IPS-20b (cell line): ENCODE measurements at regions not wholly inside any gene's neighbourhood (a gene's known extent, or its start where the extent isn't known, plus 50 kb on each side); places are given as distances from the start of the nearest gene placed in this dataset.

Experiments used
- H3K27ac ChIP-seq: one replicate; pipeline ENCODE4 v1.5.1; 2013; ENCODE audit warnings: low read length
- H3K27me3 ChIP-seq: 2 replicates; pipeline ENCODE4 v1.6.1; 2013; ENCODE audit warnings: mild to moderate bottlenecking, low read length, inconsistent platforms; ENCODE audit not compliant: insufficient read depth
- H3K36me3 ChIP-seq: 2 replicates; pipeline ENCODE4 v1.6.1; 2013; ENCODE audit warnings: low read depth, mild to moderate bottlenecking, inconsistent platforms, low read length, moderate library complexity; ENCODE audit not compliant: insufficient read depth
- H3K4me1 ChIP-seq: 2 replicates; pipeline ENCODE4 v1.6.1; 2013; ENCODE audit warnings: mild to moderate bottlenecking, control low read depth, inconsistent platforms, low read length, moderate library complexity; ENCODE audit not compliant: insufficient read depth
- H3K4me3 ChIP-seq: 2 replicates; pipeline ENCODE4 v1.5.1; 2013; ENCODE audit warnings: mild to moderate bottlenecking, low read length, inconsistent platforms
- H3K9ac ChIP-seq: 2 replicates; pipeline ENCODE4 v1.6.1; 2013; ENCODE audit warnings: low read depth, mild to moderate bottlenecking, inconsistent platforms, low read length, moderate library complexity
- H3K9me3 ChIP-seq: 2 replicates; pipeline ENCODE4 v1.6.1; 2013; ENCODE audit warnings: mild to moderate bottlenecking, low read depth, low read length, inconsistent platforms; ENCODE audit not compliant: insufficient read depth

DNA sequence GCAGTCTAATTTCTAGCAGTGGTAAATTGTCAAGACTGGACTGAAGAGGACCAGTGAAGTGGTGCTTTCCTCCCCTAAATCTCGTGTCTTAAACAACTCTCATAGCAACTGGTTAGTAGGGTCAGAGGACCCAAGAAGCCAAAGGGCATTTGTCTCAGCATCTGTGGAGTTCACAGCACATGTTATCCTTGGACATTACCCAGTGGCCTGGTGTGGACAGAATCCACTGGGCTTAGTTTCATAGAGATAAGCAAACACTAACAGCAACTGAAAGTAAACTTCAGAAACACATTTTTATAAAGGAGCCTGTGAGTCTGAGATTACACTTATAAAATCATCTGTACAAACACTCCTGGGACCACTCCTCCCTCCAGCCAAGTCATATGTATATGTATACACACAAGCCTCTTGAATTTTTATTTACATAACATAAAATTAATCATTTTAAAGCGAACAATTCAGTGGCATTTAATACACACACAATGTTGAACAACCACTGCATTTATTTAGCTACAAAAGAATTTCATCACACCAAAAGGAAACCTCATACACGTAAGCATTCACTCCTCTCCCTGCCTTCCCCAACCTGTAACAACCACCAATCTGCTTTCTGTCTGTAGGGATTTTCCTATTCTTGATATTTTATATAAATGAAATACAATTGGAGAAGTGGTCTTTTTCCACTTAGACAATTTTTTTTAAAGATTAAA lies 457.8 kb downstream of the RASEF start:
- Histone ChIP-seq H3K27ac (no peak overlapping the region), H3K36me3 (no peaks in the 10 kb centered on the region), H3K27me3 (no peaks in the 10 kb centered on the region), H3K4me3 (no peak overlapping the region), H3K4me1 (no peaks in the 10 kb centered on the region), H3K9me3 (no peaks in the 10 kb centered on the region), H3K9ac (no peak overlapping the region)

DNA sequence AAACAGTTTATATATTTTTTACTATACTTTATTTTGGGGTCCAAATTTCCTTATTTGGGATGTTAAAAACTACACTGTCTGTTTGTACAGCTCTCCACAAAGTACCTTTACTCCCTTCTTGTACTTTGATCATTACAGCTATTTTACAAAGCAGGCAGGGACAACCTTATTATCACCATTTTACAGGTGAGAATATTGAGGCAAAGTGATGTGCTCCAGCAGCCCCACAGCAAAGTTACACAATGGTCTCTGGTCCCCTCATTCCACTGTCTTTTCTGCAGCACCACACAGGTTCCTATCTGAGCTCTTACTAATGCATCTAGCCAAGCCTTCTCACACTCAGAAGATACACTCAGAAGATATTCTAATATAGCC lies 457.3 kb downstream of the RASEF start:
- no peak overlapping the region for H3K27ac ChIP-seq
- H3K27me3 ChIP-seq: no peaks in the 10 kb centered on the region
- no peak overlapping the region for H3K4me3 ChIP-seq
- no peaks in the 10 kb centered on the region for H3K4me1 ChIP-seq
- no peaks in the 10 kb centered on the region for H3K36me3 ChIP-seq
- H3K9ac ChIP-seq: no peak overlapping the region
- no peaks in the 10 kb centered on the region for H3K9me3 ChIP-seq

DNA sequence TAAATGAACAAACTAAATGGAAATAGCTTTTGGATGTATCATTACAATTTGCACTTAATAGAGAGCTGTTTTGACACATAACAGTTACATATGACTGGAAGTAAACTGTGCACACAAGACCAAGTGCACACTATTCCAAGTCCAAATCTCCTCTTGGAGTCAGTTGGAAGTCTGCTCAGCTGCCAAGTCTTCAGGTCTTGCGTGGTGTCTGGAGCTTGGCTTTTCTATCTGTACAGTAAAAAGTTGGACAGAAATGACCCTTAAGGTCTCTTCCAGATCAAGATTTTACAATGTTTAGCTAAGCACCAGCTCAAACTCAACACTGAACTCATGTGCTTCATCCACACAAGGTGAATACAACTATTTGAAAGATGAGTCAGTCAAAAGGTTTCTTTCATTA lies 456.9 kb downstream of the RASEF start:
- Histone ChIP-seq H3K27me3 (no peaks in the 10 kb centered on the region), H3K9ac (no peak overlapping the region), H3K4me3 (no peak overlapping the region), H3K9me3 (no peaks in the 10 kb centered on the region), H3K27ac (no peak overlapping the region), H3K4me1 (no peaks in the 10 kb centered on the region), H3K36me3 (no peaks in the 10 kb centered on the region)

DNA sequence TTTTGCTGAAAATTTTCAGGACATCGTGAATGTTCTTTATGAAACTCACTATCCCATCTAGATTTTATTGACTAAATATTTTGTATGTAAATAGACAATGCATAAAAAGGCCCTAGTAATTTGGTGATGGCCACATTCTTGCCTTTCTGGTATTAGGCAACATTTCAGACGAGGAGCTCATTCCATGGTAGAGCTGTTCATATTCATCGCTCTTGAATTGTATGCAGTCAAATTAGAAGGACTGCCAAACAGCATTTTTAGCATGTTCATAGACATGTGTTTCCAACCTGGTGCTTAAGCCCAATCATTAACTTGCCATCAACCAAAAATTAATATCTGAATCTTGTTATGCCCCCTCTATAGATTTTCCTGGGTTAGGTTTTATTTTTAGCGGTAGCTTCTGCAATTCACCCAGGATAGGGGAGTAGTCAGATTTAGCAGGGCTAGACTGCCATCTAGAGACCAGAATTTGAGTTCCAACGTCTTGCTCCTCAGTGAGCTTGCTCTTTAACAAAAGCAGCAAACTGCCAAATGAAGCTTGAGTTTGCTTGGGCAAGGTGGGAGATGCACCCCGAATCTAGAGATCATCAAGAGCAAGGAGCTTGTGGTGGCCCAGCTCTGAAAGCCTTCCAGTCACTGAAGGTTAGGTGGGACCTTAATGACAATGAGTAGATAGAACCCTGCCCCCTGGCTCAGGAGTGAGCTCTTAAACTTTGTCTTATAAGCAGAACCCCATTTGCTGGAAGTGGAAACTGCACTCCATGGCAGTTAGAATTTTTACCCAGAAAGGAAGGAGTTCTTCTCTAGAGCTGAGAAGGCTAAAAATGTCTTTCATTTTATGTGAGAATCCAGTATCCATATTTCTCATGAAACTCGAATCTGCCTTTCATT lies 456.2 kb downstream of the RASEF start:
- no peak overlapping the region for H3K27ac ChIP-seq

DNA sequence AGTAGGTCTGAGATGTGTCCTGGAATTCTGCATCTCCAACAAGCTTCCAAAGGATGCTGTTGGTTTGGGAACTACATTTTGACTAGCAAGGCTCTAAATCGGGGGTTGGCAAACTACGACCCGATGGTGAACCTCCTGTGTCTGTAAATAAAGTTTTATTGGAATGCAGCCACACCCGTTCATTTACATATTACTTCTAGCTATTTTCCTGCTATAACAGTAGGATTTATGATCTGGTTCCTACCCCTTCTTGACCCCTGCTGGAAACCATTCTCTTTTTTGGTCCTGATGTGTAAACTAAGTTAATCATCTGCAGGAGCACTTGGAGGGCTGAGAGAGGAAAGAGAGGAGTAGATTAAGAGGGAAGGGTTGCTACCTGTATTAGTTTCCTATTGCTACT lies 454.5 kb downstream of the RASEF start:
- Histone ChIP-seq H3K4me1 (no peaks in the 10 kb centered on the region), H3K27ac (no peak overlapping the region), H3K4me3 (no peak overlapping the region), H3K9me3 (no peaks in the 10 kb centered on the region), H3K36me3 (no peaks in the 10 kb centered on the region), H3K27me3 (no peaks in the 10 kb centered on the region), H3K9ac (no peak overlapping the region)

More for the DNA sequence above, 456.2 kb downstream of the RASEF start:
- Histone ChIP-seq H3K4me1 (no peaks in the 10 kb centered on the region), H3K36me3 (no peaks in the 10 kb centered on the region), H3K27me3 (no peaks in the 10 kb centered on the region), H3K9ac (no peak overlapping the region), H3K9me3 (no peaks in the 10 kb centered on the region), H3K4me3 (no peak overlapping the region)

DNA sequence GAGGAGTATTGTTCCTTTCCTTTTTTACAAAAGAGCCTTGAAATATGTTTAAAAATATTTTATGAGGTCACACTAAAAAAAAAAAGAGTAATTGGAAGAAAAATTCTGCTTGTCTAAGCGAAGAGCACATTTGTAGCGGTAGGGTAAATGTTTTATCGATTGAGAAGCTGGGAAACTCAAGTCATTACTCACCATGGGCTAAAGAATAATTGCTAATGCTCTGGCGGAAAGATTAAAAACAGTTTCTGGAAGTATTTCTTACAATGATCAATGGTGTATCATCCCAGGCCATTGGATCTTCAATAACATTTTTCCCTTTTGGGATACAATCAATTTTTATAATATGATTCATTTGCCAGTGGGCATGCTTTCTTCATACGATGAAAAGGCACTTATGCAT lies 450.0 kb downstream of the RASEF start:
- no peaks in the 10 kb centered on the region for H3K27me3 ChIP-seq
- H3K4me3 ChIP-seq: no peak overlapping the region
- no peak overlapping the region for H3K9ac ChIP-seq
- no peaks in the 10 kb centered on the region for H3K9me3 ChIP-seq
- no peak overlapping the region for H3K27ac ChIP-seq
- no peaks in the 10 kb centered on the region for H3K36me3 ChIP-seq
- H3K4me1 ChIP-seq: no peaks in the 10 kb centered on the region

DNA sequence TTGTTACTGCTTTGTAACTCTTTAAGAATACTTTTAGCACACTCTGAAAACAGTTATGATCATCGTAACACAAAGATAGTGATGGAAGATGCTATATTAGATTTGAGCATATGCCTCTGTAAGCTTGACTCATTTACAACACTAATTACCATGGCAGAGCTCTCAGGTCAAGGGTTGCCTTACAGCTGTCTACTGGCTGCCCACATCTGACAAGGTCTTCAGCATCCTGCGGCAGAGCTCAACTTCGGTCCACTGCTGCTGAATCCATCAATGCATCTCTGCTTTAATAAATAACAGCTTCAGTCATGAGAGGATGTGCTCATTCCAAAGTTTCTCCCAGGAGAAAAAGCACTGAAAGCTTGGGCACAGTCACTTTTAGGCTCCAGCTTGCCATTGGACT lies 449.4 kb downstream of the RASEF start:
- H3K27me3 ChIP-seq: no peaks in the 10 kb centered on the region
- no peaks in the 10 kb centered on the region for H3K36me3 ChIP-seq
- H3K9ac ChIP-seq: no peak overlapping the region
- no peak overlapping the region for H3K27ac ChIP-seq
- no peak overlapping the region for H3K4me3 ChIP-seq
- H3K4me1 ChIP-seq: no peaks in the 10 kb centered on the region
- no peaks in the 10 kb centered on the region for H3K9me3 ChIP-seq

DNA sequence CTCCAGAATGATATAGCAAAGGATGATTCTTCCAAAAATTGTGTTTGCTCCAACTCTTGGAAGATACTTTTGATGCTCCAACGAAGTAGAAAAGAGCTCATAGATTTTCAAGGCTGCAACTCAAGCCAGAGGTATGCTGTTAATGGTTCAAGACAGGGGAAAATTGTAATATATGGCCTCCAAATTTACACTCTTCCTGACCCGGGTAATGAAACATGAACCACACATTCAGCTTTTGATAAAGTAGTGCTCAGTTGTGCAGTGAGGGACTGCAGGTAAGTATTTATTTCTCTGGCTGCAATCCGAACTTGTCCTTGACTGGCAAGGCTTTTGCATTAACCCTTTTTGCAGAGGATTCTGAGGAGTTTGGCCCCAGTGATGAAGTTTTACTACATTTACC lies 446.4 kb downstream of the RASEF start:
- H3K9ac ChIP-seq: no peak overlapping the region
- H3K27ac ChIP-seq: no peak overlapping the region
- no peaks in the 10 kb centered on the region for H3K4me1 ChIP-seq
- no peaks in the 10 kb centered on the region for H3K36me3 ChIP-seq
- H3K27me3 ChIP-seq: no peaks in the 10 kb centered on the region
- H3K4me3 ChIP-seq: no peak overlapping the region
- H3K9me3 ChIP-seq: no peaks in the 10 kb centered on the region

DNA sequence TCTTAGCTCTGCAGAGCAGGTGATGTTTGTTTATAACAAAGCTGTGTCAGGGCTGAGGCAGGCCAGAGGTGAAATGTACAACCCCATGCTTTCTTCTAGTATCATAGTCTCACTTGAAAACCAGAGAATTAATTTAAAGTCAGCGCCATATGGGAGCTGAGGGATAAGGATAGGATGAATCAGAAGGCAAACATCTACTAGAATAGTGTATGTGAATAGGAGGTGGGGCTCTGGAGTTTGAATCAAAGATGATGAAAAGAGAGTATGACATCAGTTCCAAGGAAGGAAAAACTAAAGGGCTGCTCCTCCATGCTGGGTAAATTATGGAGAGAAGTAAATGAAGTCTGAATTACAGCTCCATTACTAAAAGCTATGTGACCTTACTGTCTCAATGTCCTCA lies 441.5 kb downstream of the RASEF start:
- no peaks in the 10 kb centered on the region for H3K27me3 ChIP-seq
- H3K27ac ChIP-seq: no peak overlapping the region
- no peaks in the 10 kb centered on the region for H3K4me1 ChIP-seq
- H3K9ac ChIP-seq: no peak overlapping the region
- H3K4me3 ChIP-seq: no peak overlapping the region
- no peaks in the 10 kb centered on the region for H3K9me3 ChIP-seq
- no peaks in the 10 kb centered on the region for H3K36me3 ChIP-seq

DNA sequence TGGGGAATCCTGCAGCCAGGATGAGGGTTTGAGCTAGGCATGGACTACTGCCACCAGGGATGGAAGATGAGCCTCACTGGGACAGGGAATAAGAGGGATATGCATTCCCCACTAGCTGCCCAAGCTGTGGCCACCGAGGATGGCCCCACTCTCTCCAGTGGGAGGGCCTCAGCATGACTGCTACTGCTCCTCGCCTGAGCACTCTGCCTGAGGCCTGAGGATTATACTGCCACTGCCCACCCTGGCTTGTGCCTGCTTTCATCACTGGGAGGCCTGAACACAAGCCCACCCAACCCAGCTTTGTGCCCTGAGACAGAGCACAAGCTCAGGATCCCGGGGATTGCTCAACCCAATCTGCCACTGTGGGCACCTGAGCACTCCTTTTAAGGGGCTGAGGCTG lies 425.6 kb downstream of the RASEF start:
- H3K4me1 ChIP-seq: no peaks in the 10 kb centered on the region
- H3K27me3 ChIP-seq: no peaks in the 10 kb centered on the region
- no peaks in the 10 kb centered on the region for H3K9me3 ChIP-seq
- H3K27ac ChIP-seq: no peak overlapping the region
- no peaks in the 10 kb centered on the region for H3K36me3 ChIP-seq
- no peak overlapping the region for H3K4me3 ChIP-seq
- H3K9ac ChIP-seq: no peak overlapping the region

DNA sequence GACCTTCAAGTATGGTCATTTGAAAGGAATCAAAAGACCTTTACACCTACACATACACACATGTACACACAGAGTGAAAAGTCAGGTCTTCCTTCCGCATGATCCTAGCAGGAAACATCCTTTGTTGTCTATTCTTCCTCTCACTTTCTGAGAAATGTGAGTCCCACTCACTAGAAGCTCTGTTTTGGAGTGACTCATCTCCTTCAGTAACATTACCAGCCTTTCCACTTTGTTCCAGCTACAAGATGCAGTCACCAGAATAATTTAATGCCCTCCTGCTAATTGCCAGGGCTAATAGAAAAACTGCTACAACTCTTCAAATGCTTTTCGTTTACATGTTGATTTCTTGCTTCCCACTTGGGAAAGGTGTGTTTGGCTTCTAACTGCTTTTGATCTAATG lies 417.3 kb downstream of the RASEF start:
- H3K27ac ChIP-seq: no peak overlapping the region

DNA sequence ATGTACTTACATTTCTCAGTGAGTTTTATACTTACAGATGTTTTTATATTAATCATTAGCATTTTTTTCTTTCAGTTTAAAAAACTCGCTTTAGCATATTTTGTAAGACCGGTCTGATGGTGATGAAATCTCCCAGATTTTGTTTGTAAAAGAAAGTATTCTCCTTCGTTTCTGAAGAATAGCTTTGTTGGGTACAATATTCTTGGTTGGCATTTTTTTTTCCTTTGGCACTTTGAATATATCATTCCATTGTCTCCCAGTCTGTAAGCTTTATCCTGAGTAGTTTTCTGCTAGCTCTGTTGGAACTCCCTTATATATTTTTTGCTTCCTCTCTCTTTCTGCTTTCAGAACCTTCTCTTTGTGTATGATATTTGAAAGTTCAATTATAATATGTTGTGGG lies 412.6 kb downstream of the RASEF start:
- no peak overlapping the region for H3K9ac ChIP-seq
- no peaks in the 10 kb centered on the region; the same call in 1 of the 2 replicates for H3K4me1 ChIP-seq
- H3K36me3 ChIP-seq: no peaks in the 10 kb centered on the region
- H3K9me3 ChIP-seq: no peaks in the 10 kb centered on the region
- H3K27me3 ChIP-seq: no peaks in the 10 kb centered on the region
- H3K27ac ChIP-seq: no peak overlapping the region
- H3K4me3 ChIP-seq: no peak overlapping the region

More for the DNA sequence above, 417.3 kb downstream of the RASEF start:
- H3K4me3 ChIP-seq: no peak overlapping the region
- no peaks in the 10 kb centered on the region for H3K36me3 ChIP-seq
- no peaks in the 10 kb centered on the region for H3K27me3 ChIP-seq
- no peaks in the 10 kb centered on the region for H3K9me3 ChIP-seq
- no peak overlapping the region for H3K9ac ChIP-seq
- H3K4me1 ChIP-seq: no peaks in the 10 kb centered on the region
